CD4-positive, alpha-beta T cell treated with Interferon gamma for 1 hour (primary cell): ENCODE measurements at regions not wholly inside any gene's neighbourhood (a gene's known extent, or its start where the extent isn't known, plus 50 kb on each side); places are given as distances from the start of the nearest gene placed in this dataset.
A peak's percentile ranks its signal among the peaks of the same experiment; 100 is the strongest.

Experiments
- DNase-seq: peaks from one replicate; pipeline ENCODE4 v3.0.0-alpha.2; 2020

DNA sequence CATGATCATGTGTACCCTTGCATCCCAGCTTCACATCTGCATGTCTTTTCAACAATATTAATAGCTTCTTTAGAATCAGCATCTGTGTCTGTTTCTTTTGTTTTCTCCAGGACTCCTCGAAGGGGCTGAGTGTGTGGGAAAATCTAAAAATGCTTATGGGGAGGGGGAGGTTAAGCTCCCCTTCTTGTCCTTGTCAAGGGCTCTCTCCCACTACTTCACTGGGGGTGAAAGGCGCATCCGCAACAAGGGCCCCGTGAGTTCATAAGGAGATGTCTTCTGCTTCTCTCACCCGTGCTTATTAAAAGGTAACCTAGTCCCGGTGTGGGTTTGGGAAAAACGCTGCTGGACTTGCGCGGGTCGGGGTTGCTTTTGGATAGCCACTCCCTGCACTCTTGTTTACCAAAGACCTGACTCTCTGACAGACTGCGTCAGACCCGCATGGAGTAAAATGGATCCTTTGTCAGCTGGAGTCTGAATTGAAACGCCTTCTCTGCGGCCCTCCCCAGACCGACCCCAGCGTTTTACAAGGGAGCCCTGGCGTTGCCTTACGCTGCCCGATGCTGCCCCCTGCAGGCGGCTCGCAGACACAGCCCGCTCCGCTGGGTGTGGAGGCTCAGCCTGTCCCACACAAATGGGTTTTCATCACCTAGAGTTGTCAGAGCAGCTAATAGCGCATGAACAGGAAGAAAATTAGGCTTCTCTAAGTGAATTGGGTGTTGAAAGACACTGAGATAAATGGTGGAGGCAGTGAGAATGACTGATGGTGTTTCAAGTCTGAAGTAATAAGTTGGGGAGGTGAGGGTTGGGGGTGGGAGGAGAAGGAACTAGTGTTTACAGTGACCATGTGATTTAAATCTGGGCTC, 53.8 kb downstream of the IER5 start:
- peak; percentile 84 for DNase-seq

DNA sequence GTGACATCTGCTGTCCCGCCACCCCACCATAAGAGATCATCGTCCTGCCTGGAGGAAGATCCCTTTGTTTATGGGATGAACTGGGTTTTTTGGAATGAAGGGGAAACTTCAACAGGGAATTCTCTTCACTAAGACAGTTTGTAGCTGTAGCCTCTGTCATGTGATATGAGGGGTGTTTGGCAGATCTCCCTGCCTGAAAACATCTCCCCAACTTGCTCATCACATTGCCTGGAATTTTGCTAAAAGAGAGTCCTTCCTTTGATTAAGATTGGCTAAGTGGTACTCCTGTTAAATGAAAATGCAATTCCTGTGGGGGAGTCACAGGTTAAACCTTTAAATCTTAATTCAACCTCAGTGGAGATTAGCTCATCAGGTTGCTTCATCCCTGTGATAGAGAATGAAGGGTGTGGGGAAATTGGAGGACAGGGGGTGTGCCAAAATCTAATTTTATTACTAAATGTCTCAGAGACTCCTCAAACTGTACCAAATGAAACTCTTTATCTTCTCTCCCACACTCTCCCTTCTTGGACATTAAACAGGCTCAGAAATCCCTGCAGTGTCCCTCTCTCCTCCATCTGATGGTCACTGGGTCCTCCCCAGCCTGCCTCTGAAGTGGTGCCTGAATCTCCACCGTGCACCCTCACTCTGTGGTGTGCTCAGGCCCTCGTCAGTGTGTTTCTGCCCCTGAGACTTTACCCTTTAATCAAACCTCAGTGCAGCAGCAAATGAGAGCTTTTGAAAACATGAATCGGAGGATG, 54.8 kb downstream of the IER5 start:
- DNase-seq: no peak

DNA sequence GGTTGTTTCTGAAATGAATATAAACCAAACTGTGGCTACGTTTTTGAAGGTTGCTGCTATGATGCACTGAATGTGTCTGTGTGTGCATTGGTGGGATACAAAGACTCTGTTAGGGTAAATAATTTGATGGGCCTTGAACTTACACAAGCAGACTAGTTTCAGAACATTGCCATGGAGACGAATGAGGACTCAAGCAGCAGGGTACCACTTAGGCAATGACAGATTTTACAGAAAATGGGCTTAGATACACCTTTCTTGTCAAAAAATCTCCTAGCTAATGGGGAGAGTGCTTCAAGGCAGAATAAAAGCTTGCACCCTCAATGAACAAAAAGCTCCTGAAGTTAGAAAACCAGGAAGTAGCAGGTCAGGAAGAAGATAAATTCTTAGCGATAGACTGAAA, 55.7 kb downstream of the IER5 start:
- DNase-seq: no peak

DNA sequence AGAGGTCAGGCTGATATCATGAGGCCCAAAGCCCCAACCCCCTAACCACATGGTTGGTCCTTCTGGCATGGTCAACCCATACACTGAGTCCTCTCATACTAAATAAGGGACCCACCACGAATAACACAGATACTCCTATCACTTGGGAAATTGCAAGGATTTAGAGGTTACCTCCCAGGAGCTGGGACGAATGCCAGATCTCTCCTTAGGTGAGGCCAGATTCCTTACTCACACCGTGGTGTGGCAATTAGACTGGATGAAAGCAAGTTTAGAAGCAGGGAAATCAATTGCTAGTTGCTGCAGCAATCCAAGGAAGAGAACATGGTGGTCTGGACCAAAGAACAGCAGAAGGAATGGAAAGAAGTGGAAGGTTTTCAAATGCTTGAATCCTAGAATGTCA, 60.1 kb downstream of the IER5 start:
- no peak for DNase-seq

GRCh38 chr1:181149326-181150125, 61.0 kb downstream of the IER5 start:
- peak; percentile 72 for DNase-seq

GRCh38 chr1:181150273-181150672, 61.8 kb downstream of the IER5 start:
- no peak for DNase-seq

GRCh38 chr1:181150842-181151241, 62.3 kb downstream of the IER5 start:
- no peak for DNase-seq

GRCh38 chr1:181151378-181152326, 63.2 kb downstream of the IER5 start:
- no peak for DNase-seq

DNA sequence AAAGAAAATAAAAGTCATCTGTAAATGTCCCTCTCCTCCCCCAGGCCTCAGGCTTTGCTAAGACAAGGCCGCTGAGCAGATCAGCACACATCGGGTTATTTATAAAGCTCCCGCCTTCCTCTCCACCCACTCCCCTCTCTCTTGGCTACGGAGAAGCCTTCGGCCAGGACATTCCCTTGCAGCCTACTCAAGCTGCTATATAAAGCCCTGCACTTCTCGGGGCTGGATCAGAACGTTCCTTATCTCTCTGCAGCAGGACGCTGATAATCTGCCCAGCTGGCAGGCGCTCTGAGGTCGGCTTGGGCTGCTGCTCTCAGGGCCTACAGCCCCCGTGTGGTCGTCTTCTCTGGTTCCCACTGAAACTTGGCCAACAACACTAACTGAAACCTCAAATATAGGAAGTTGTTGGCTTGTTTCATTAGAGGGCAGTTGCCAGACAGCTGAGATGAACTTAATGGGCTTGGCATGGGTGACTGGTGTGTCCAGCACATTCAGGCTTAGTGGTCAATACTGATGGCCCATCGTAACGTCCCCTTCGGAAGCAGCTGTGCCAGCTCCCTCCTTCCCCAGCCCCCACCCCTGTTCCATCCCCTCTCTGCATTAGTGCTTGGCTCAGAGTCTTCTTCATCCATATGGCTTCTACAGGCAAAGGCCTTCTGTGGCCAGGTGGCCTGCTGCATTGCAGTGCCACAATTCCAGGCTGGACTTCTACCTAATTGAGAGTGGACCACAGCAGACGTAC, 64.6 kb downstream of the IER5 start:
- peak; percentile 50 for DNase-seq

GRCh38 chr1:181153634-181153961, 65.1 kb downstream of the IER5 start:
- no peak for DNase-seq

DNA sequence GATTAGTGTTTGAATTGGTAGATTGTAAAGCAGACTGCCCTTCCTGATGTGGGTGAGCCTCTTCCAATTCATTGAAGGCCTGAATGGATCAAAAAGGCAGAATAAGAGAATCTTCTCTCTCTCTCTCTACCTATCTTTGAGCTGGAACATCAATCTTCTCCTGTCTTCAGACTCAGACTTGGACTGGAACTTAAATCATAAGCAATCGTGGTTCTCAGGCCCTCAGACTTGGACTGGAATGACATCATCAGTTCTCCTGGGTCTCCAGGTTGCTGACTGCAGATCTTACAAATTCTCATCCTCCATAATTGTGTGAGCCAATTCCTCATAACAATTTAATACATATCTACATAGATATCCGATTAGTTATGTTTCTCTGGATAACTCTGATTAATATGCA, 66.8 kb downstream of the IER5 start:
- DNase-seq: no peak

DNA sequence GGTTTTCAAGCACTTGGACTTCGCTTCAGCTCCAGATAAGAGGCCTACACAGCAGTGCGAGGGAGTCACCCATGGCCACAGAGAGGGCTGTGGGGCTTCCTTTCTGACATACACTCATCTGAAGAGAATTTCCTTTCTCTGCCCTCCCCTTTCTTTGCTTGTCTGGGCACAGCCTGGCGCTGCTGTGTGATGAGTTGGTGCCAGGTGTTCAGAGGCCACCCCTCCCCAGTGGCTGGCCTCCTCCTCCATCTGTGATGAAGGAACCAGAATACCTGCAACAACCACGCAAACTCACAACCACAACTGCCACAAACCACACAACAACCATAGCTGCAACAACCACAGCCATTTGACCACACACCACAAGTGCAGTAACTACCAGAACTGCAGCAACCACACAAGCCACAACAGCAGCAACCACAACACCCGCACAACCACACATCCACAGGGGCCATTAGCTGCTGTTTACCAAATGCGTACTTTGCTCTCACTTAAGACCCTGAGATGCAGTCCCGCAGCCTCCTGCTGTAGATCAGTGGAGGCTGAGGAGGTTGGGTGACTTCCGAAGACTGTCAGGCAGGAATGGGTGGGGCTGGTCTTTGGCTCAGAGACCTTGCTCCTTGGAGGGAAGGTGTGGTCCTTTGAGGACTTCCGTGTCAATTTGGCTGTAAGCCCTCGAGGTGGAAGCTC, 71.1 kb downstream of the IER5 start:
- peak; percentile 66 for DNase-seq

GRCh38 chr1:181160322-181160721, 71.8 kb downstream of the IER5 start:
- no peak for DNase-seq

DNA sequence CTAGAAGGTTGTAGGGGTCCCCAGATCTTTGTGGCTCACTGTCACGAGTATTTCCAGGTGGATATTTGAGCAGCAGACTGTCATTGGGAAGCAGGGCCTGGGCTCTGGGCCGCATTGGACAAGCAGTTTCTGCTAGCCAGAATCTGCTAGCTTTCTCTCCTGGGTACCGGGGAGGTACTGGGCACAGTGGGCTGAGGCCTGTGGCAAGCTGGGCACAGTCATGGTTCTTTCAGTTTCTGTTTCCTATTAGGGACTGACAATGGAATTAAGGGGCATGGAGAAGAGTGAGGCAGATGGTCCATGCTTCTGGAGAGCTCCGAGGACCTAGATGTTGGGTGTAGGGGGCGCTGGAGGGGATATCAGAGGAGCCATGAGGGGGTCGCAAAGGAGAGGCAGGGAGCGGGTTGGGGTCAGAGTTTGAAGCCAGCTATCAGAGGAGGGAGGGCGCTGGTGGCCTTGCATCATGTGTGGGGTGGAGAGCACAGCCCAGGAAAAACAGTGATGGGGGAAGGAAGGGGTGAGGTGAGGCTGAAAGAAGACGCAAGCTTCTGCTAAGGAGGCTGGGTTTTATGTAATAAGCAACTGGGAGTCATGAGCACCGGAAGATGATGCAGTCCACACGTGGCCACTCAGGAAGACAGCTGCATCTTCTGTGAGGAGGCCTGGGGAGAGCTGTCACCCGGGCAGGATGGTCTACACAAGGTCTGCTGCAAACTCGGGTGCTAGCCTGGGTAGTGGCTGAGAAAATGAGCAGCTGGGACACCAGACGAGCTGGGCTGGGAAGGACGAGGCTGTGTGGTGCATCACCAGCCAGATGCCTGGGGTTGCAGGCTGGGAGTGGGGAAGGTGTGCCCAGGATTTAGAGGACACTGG, 72.7 kb downstream of the IER5 start:
- peak; percentile 55 for DNase-seq

- DNase-seq: no peak
Observed at GRCh38 chr1:181163662-181164061, 75.2 kb downstream of the IER5 start.

DNA sequence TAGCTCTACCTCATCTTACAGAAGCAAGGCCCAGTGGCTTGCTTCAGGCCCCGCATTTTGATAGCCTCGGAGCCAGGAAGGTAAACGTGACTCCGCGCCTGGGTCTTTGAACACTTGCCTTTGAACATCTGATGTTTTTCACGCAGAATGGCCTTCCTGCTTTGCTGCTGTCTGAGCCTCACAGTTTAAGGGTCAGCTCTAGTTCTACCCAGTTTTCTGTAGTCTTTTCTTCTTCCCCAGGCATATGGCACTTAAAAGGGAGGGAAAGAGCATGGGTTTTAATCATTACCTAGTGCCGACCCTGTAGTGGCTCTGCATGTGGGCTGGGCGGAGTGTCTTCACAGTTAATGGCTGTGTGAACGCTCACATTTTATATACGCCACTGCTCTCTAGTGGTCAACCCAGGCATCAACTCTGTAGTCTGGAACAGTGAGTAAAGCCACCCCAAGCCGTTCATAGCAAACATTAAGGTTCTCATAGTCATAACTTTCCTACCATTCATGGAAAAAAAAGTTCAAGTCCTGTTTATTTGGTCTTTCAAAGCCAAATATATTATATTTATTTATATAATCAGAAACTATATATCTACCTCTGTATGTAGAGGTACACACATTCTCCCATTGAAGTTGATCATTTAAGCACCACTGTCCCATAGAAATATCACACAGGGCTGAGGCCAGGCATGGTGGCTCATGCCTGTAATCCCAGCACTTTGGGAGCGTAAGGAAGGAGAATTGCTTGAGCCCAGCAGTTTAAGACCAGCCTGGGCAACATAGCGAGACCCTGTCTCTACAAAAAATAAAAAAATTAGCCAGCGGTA, 78.1 kb downstream of the IER5 start:
- peak; percentile 64 for DNase-seq

DNA sequence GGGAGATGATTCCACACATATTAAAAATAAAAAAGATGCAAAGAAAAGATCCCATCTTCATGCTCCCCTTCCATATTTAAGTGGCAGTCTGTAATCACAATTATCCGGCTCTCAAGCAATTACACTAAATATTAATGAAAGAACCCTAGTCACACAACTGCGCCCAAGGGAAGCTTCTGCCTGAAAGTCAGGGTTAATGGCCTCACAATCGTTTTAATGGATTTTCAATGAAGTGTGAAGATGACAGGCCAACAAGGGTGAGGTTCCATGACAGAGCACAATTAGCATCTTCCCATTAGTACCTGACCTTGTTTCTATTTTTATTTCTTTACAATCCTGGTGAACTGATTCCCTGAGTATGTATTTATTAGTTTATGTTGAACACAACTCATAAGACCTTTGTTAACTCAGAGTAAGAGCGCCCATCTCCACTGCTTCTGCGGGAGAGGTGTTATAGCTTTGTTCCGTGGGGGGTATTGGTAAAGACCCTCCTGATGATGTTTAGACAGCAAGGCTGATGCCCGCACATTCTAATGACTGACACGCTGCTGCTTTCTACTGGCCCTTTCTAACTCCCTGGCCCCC, 80.9 kb downstream of the IER5 start:
- no peak for DNase-seq

DNA sequence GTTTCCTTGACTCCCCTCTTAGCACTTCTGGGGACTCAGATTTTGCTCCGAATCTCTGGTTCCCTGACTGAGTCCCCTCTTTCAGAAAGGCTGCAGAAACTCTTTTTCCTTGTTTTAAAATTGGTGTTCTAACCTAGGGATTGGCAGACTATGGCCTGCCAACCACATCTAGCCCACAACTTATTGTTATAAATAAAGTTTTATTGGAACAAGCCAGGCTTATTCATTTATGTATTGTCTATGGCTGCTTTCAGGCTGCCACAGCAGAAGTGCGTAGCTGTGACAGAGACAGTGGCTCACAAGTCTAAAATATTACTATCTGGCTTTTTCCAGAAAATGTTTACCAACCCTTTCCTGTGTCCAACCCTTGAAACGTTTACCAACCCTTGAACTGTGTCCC, 81.7 kb downstream of the IER5 start:
- DNase-seq: no peak

GRCh38 chr1:181172082-181172481, 83.6 kb downstream of the IER5 start:
- no peak for DNase-seq
